Inferior parietal cortex (tissue), 1 donor: ENCODE measurements at regions not wholly inside any gene's neighbourhood (a gene's known extent, or its start where the extent isn't known, plus 50 kb on each side); places are given as distances from the start of the nearest gene placed in this dataset.
A peak's percentile ranks its signal among the peaks of the same experiment; 100 is the strongest.
"Not testable (repeated sequence)": the region's sequence is repeated elsewhere in the genome, so short reads cannot be mapped to it uniquely, and the experiment has no call there.

Experiments used
- DNase-seq: peaks from one replicate; pipeline ENCODE4 v3.0.0-alpha.2; 2016; ENCODE audit errors: extremely low spot score

- no peak for DNase-seq
These were observed 228.9 kb downstream of the RNF144A start for GRCh38 chr2:7146151-7146550.

DNA sequence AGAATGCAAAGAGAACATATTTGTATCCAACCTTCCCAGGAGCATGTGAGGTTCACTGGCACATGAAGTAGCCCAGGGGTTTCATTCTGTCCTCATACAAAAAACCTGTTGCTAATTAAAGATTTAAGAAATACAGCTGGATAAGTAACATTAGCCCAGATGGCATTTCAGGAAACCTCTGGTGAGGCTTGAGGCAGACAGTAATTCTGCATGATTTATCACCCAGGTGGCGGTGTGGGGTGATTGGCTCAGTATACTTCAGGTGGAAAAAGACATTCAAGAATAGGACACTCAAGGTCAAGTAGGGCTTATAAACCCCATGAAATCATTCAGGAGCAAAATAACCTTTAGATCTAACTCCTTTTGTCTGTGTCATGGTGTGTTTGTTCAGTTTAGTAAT is 237.4 kb downstream of the RNF144A start:
- no peak for DNase-seq

- DNase-seq = no peak
These were observed 244.3 kb downstream of the RNF144A start for GRCh38 chr2:7161501-7161900.

- DNase-seq = no peak
These were observed 248.5 kb downstream of the RNF144A start for GRCh38 chr2:7165736-7166135.

- no peak for DNase-seq
These were observed 250.7 kb downstream of the RNF144A start for GRCh38 chr2:7167801-7168411.

DNA sequence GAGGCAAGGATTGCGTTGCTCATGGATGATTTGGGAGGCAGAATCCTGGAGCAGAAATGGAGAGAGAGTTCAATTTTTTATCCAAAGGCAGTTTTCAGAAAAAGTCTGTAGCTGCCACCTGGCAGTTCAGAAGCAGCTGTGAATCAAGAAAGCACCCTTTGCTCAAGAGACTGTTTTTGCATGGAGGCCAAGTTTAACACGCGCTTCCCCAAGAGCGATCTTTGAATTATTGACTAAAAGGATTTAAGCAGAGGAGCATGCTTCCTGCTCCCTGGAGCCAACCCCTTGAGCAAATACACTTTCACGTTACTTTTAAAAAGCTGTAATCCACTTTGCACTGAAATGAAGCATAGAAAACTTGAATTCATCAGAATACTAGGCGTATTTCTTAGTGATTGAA is 252.4 kb downstream of the RNF144A start:
- no peak for DNase-seq

GRCh38 chr2:7178996-7179395 is 261.8 kb downstream of the RNF144A start:
- not testable (repeated sequence) for DNase-seq

DNA sequence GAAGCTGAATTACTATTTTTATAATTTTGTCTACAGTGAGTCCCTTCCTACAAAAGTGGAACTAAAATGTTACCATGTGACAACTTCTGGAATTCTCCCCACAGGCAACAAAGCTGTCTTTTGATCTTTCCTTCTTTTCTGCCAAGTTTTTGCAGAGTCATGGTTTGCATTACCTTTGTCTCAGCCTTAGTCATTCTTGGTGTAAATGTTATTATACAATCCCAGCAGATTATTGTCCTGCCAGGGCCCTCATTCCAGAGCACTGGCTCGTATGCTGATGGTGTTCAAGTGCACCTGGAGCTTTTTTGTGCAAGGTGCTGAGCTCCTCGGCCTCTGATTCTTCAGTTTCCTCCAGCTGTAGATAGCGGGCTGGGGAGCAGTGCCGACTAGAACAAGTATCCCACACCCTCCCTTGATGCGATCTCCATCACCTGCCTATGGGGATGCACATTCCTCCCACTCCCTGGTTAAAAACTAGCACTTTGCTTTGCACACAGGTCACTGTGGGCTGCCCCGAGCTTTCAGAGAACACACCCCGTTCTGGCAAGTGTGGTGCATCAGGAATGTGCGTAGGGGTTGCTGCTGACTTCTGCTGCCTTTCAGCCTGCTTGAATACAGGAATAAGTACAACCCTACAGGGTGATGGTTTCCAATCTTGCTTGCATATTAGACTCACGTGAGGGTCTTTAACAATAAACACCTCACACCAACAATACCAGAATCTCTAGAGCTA is 263.6 kb downstream of the RNF144A start:
- DNase-seq = no peak

- no peak for DNase-seq
These were observed 265.3 kb downstream of the RNF144A start for GRCh38 chr2:7182525-7182924.

GRCh38 chr2:7189106-7189505 is 271.9 kb downstream of the RNF144A start:
- no peak for DNase-seq

DNA sequence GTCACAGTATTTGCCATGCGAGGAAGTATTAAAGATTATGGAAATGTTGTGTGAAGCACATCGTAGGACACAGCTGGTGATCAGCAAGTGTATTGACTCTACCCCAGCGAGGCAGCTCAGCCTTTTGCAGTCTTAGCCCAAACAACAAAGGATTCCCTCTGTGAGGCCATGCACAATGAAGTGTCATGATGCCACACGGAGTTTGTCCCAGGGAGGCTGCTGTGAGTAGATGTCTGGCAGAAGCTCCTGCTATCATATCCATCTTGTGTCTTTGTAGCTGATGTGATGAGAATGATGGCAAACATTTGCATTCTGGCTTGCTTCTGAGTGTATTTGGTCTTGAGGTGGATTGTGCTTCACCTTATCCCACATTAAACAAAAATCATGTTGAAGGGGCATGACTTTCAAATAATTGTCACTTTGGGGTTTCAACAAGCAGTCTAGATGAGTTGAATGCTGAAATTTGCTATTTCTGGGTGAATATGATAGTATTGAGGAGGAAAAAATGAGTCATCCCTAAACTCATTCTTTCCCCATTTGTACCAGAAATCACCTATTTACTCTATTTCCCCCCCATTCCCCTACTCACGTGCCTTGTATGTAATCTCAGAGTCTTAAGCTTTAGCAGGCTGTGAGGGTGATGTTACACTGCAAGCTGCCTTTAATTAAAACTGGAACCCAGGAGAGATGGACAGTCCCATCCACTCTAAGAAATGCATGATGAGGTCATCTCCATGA is 273.5 kb downstream of the RNF144A start:
- no peak for DNase-seq

GRCh38 chr2:7191932-7192331 is 274.7 kb downstream of the RNF144A start:
- no peak for DNase-seq

DNA sequence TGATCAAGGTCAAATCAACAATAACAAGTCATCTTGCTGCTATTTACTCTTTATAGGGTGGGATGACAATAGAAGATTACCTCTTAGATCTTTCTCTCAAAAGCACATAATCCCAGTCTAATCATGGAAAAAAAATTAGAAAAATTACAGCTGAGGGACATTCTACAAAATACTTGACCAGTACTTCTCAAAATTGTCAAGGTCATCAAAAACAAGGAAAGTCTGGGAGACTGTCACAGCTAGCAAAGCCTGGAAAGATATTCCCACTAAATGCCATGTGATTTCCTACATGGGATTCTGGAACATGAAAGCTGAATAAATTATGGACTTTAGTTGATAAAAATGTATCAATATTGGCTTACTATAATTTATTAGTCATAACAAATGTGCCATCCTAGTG is 276.2 kb downstream of the RNF144A start:
- DNase-seq = no peak

DNA sequence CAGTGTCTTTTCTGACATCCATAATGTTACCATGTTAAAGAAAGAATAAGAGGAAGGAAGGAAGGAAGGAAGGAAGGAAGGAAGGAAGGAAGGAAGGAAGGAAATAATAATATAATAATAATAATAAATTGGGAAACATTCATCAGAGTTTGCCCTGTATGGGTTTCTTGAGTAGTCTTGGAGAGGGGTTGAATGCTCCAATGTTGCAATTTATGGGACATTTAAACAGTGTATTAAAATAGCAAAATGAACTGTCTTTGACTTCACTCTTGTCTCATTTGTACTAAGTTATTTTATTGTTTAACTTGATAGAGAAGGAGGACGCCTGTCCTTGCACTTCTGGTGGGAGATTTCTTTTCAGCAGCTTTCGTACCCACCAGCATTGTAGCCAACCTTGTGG is 277.7 kb downstream of the RNF144A start:
- no peak for DNase-seq

- DNase-seq = no peak
These were observed 279.7 kb downstream of the RNF144A start for GRCh38 chr2:7196883-7197282.

GRCh38 chr2:7201851-7202250 is 284.6 kb downstream of the RNF144A start:
- DNase-seq = peak; percentile 25

- DNase-seq = peak; percentile 84
These were observed 285.9 kb downstream of the RNF144A start for GRCh38 chr2:7203056-7203467.

DNA sequence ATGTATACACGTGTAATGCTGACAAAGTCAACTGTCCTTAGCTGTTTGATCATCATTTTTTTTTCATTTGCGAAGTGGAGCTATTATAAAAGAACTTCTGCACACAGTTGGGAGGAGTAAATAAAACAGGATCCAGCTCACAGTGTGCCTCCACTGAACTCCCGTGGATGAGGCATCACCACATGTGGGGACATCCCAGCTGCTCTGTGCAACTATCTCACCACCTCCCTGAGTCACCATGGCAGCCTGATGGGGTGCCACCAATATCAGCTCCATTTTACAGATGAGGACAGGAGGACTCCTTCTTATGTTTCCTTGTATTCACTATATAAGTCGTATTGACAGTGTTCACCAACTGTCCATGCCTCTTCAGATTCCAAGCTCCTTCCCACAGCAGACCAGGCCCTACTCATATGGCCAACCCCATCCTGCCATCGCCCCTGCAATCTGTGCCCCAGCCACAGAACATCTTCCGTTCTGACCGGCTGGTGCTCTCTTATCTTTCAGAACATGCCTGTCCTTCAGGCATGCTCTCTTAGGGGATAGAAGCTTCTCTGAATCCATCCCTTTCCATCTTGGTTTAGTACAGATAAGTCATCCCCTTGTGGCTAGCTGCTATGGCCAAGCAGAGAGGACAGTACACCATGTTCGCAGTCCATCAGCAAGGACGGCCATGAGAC is 288.1 kb downstream of the RNF144A start:
- no peak for DNase-seq

DNA sequence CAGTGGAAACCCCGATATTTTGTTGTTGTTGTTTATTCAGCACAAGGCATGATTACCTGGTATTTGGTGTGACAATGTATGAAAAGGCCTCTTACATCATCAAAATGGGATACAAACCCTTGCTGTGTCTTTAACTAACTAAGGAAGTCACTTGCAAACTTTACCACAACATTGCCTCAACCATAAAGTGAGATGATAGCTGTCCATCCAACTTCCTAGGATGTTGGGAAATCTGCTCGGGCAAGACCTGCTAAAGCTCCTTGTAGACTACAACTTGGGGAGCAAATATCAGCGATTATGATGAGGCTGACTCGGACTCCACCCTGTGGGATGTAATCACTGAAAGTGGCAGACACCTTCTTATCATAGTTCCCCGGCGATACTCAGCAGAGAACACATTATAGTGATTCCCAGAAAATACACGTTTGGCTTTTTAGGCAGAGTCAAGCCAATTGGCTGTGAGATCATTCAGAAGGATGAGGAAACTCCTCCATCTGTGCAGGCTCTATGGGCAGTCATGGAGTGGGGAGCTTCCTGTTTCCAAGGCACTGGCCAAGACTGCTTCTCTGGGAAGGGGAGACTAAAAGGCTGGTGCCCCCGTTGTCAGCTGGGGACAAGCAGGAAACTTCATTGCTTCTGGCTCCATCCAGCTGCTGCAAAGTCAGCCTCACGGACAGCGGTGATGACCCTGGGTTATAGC is 289.0 kb downstream of the RNF144A start:
- no peak for DNase-seq

DNA sequence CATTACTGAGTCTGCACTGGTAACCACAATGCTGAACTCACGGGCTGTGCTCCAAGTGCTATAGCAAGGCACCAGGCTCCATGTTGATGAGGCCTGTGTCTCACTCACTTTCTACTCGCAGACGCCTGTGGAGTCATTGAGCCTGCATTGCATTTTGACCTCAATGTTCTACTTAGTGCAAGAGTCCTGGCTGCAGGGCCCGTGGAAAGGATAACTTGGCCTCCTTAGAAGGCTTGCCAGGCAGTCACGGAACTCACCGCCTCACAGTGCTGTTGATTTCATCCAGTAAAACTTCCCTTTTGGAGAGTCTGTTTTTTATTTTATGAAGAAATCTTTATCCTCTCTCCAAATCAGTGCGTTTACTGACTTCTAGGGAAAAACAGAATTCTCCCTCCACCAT is 290.4 kb downstream of the RNF144A start:
- no peak for DNase-seq

DNA sequence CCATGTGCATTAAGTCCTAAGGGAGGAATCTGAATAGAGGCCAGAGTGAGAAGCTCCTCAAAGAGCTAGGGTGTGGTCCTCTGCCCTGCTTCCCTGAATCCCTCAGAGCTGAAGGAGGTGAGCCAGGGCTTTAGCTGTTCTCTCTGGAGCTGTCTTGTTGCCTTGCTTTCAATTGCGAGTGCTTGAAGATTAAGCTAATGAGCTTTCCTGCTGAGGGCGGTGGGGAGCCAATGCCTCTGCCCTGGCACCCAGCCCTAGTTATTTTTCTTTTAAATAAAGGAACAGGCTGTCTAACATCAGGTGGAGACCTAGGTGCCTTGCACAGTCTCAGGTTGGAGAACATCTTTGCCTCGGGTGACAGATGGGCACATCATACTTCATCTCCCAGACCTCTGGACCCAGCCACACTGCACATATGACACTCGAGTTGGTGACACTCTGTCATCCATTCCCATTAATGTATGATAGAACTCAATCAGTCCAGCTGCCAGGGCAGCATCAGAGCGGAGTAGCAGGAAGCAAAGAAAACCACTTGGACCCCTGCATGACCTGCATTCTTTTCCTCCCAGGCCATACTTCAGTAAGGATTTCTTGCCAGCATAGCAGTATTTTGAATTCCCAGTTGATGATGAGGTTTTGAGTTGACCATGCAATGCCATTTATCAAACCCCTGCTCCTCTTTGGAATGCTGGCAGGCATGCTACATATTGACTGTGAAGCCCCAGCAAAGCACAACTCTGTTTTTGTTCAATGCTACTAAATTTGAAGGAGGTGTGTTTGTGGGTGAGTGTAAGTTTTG is 292.7 kb downstream of the RNF144A start:
- no peak for DNase-seq
